Loucy (cell line): ENCODE measurements at regions not wholly inside any gene's neighbourhood (a gene's known extent, or its start where the extent isn't known, plus 50 kb on each side); places are given as distances from the start of the nearest gene placed in this dataset.

ENCODE experiments used
- EZH2phosphoT487 ChIP-seq: fragments of 200-600 bp; IDR thresholded peaks from 2 replicates; pipeline ENCODE4 v1.6.1; 2018; ENCODE audit warnings: antibody characterized with exemption, mild to moderate bottlenecking, moderate library complexity, borderline replicate concordance
- TF ChIP-seq, protein P1 (sequence below): fragments of 200-600 bp; sonication (generic); conservative IDR thresholded peaks from 2 replicates; pipeline ENCODE4 v1.5.1; 2014; ENCODE audit warnings: mild to moderate bottlenecking, antibody characterized with exemption, low read length

DNA sequence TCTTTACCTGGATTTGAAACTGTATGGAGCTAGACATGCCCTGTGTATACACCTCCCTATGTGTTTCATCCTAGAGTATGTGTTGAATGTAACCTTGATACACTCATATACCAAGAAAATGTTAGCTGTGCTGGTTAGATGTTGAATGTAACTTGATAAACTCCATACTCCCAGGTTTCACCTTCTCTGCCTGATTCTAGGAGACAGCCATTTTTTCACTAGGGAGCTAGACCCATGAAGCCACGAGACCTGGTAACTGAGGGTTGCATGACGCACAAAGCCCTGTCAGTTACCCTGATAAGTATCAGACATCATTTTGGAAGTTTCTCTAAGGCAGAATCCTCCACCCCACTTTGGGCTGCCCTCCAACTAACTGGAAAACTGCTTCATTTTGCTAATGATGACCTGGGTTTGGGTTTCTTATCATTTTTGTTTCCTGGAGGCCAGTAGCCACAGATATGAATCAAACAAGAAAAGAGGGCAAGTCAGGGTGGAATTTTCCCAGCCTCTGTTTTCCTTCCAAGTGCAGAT, 478.5 kb upstream of the KIF2A start:
- TF ChIP-seq, protein P1, sequence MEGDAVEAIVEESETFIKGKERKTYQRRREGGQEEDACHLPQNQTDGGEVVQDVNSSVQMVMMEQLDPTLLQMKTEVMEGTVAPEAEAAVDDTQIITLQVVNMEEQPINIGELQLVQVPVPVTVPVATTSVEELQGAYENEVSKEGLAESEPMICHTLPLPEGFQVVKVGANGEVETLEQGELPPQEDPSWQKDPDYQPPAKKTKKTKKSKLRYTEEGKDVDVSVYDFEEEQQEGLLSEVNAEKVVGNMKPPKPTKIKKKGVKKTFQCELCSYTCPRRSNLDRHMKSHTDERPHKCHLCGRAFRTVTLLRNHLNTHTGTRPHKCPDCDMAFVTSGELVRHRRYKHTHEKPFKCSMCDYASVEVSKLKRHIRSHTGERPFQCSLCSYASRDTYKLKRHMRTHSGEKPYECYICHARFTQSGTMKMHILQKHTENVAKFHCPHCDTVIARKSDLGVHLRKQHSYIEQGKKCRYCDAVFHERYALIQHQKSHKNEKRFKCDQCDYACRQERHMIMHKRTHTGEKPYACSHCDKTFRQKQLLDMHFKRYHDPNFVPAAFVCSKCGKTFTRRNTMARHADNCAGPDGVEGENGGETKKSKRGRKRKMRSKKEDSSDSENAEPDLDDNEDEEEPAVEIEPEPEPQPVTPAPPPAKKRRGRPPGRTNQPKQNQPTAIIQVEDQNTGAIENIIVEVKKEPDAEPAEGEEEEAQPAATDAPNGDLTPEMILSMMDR, result no peak
- TF ChIP-seq EZH2phosphoT487, result no peak
